AG04450 (cell line): ENCODE measurements at regions not wholly inside any gene's neighbourhood (a gene's known extent, or its start where the extent isn't known, plus 50 kb on each side); places are given as distances from the start of the nearest gene placed in this dataset.
"Not testable (repeated sequence)": the region's sequence is repeated elsewhere in the genome, so short reads cannot be mapped to it uniquely, and the experiment has no call there.

Experiments used
- CTCF ChIA-PET: fragments of 300-600, 350-600 bp; formaldehyde crosslinking; extraction: SDS; loops from one replicate; lab custom pipeline; 2022; ENCODE audit warnings: antibody characterized with exemption, inconsistent platforms; lab: Charles Lee
- POLR2A ChIA-PET: fragments of 350-600 bp; formaldehyde crosslinking; extraction: SDS; loops from one replicate; lab custom pipeline; 2021; ENCODE audit warnings: antibody characterized with exemption, inconsistent platforms; lab: Yijun Ruan, JAX
- DNase-seq: peaks from one replicate; pipeline ENCODE4 v3.0.0-alpha.2; 2011; ENCODE audit warnings: low read depth, low spot score
- H3K27ac ChIP-seq: one replicate; pipeline ENCODE4 v1.5.1; 2012; ENCODE audit warnings: low read depth, low read length, control low read depth
- H3K27me3 ChIP-seq: one replicate; pipeline ENCODE4 v1.6.0; 2012; ENCODE audit warnings: low read length; ENCODE audit not compliant: control insufficient read depth, insufficient read depth
- H3K4me3 ChIP-seq: 2 replicates; pipeline ENCODE4 v1.5.1; 2011; ENCODE audit warnings: mild to moderate bottlenecking, low read depth, low read length, control low read depth
- H3K9me3 ChIP-seq: 2 replicates; pipeline ENCODE4 v1.5.1; 2012; ENCODE audit warnings: low read length; ENCODE audit not compliant: control insufficient read depth, insufficient read depth
- CTCF ChIP-seq: IDR thresholded peaks from 2 replicates; pipeline ENCODE4 v1.5.1; 2011; ENCODE audit warnings: low read depth, low read length, control low read depth, inconsistent platforms

GRCh38 chr1:174105086-174105485, 54.2 kb upstream of the RABGAP1L start:
- ChIA-PET CTCF (interaction anchor here (0.6 to 1.5 kb wide), 2 partner anchors 10 to 385 kb away, joined by 3 to 4 read pairs; no protein-coding TSS in a partner anchor), POLR2A (no interaction called here)
- Histone ChIP-seq H3K27ac (no peak overlapping the region), H3K27me3 (no peaks in the 10 kb centered on the region), H3K4me3 (no peak overlapping the region), H3K9me3 (no peaks in the 10 kb centered on the region)
- no peak for TF ChIP-seq CTCF
- DNase-seq, result no peak

GRCh38 chr1:174103766-174104165, 55.6 kb upstream of the RABGAP1L start:
- CTCF ChIA-PET, result interaction anchor here (1.5 kb wide), 1 partner anchor 11 kb away, joined by 4 read pairs; no protein-coding TSS in a partner anchor
- Histone ChIP-seq H3K4me3 (no peak overlapping the region), H3K9me3 (no peaks in the 10 kb centered on the region), H3K27me3 (no peaks in the 10 kb centered on the region), H3K27ac (no peak overlapping the region)
- no peak for TF ChIP-seq CTCF
- DNase-seq, result no peak
- POLR2A ChIA-PET, result no interaction called here

GRCh38 chr1:174101976-174102375, 57.3 kb upstream of the RABGAP1L start:
- POLR2A ChIA-PET, H3K27me3 ChIP-seq, DNase-seq, H3K9me3 ChIP-seq, H3K27ac ChIP-seq, H3K4me3 ChIP-seq, CTCF ChIA-PET: not testable (repeated sequence)

GRCh38 chr1:174097426-174097825, 61.9 kb upstream of the RABGAP1L start:
- Histone ChIP-seq H3K4me3 (no peak overlapping the region), H3K9me3 (no peaks in the 10 kb centered on the region), H3K27me3 (peaks cover 4% of the 10 kb centered on the region), H3K27ac (no peak overlapping the region)
- DNase-seq, result no peak
- POLR2A ChIA-PET, result no interaction called here
- TF ChIP-seq CTCF, result no peak
- CTCF ChIA-PET, result no interaction called here

- POLR2A ChIA-PET, H3K9me3 ChIP-seq, H3K27me3 ChIP-seq, H3K4me3 ChIP-seq, DNase-seq, H3K27ac ChIP-seq: not testable (repeated sequence)
- 0 out of 2 replicates have a peak, but pooled peaks have one; percentile 6 for TF ChIP-seq CTCF
- CTCF ChIA-PET, result interaction anchor here (1.3 kb wide), 1 partner anchor 125 kb away, joined by 5 read pairs; no protein-coding TSS in a partner anchor
These were observed 65.5 kb upstream of the RABGAP1L start for GRCh38 chr1:174093789-174094188.

- H3K9me3 ChIP-seq, result peaks cover 5% of the 10 kb centered on the region; the same call in 1 of the 2 replicates
- ChIA-PET CTCF (no interaction called here), POLR2A (no interaction called here)
- no peak overlapping the region for H3K27ac ChIP-seq
- no peak for TF ChIP-seq CTCF
- H3K27me3 ChIP-seq, result no peaks in the 10 kb centered on the region
- no peak for DNase-seq
- H3K4me3 ChIP-seq, result no peak overlapping the region
These were observed 68.3 kb upstream of the RC3H1 start for GRCh38 chr1:174090471-174090870.
